ENCODE measurements at regions not wholly inside any gene's neighbourhood (a gene's known extent, or its start where the extent isn't known, plus 50 kb on each side); places are given as distances from the start of the nearest gene placed in this dataset.

GRCh38 chr9:75695921-75696320 is 194.6 kb upstream of the PCSK5 start:
- TF ChIP-seq SIN3A (IDR thresholded peaks at IDR 0.05; ENCODE audit: borderline replicate concordance, insufficient read depth, low read depth, low read length) (no peak), TCF7L2 (IDR thresholded peaks at IDR 0.05; ENCODE audit: low read depth, low read length) (no peak), POLR2AphosphoS5 (IDR thresholded peaks at IDR 0.05; ENCODE audit: low read depth, low read length) (no peak), CTCF (IDR thresholded peaks at IDR 0.05) (no peak), REST (IDR thresholded peaks at IDR 0.05; ENCODE audit: insufficient read depth in 1 of 2, low read depth in 2 of 2, low read length in 1 of 2) (no peak)
- no peaks in the 10 kb centered on the region for H3K9me3 ChIP-seq (ENCODE audit: control insufficient read depth, insufficient read depth, low read depth, low read length)
- no peak overlapping the region for H3K27ac ChIP-seq (ENCODE audit: low read length)
- no peak overlapping the region for H3K4me3 ChIP-seq (ENCODE audit: low read depth in 2 of 2, low read length in 2 of 2)
- ATAC-seq (no peak), DNase-seq (ENCODE audit: low read depth, low spot score) (no peak)
- POLR2A ChIA-PET = no interaction called here
- CTCF ChIA-PET = no interaction called here
- in situ Hi-C loops (cut with HindIII; ENCODE audit: low pct_unique_long_range_greater_than_20kb, low sequenced_read_pairs) = no loop called here
- intact Hi-C loops (cut with micrococcal nuclease; ENCODE audit: unreplicated experiment) = no loop called here
- no peaks in the 10 kb centered on the region for H3K4me1 ChIP-seq (ENCODE audit: control insufficient read depth, insufficient read depth, low read length)
- H3K36me3 ChIP-seq (ENCODE audit: control insufficient read depth, insufficient read depth, low read length) = no peaks in the 10 kb centered on the region
- BruUV-seq (replicated peaks) = no TSS peak
- H3K27me3 ChIP-seq (ENCODE audit: control insufficient read depth, insufficient read depth, low read length) = no peaks in the 10 kb centered on the region

- Histone ChIP-seq H3K36me3 (ENCODE audit: control insufficient read depth, insufficient read depth, low read length) (no peaks in the 10 kb centered on the region), H3K9me3 (ENCODE audit: control insufficient read depth, insufficient read depth, low read depth, low read length) (no peaks in the 10 kb centered on the region), H3K4me3 (ENCODE audit: low read depth in 2 of 2, low read length in 2 of 2) (no peak overlapping the region), H3K27me3 (ENCODE audit: control insufficient read depth, insufficient read depth, low read length) (no peaks in the 10 kb centered on the region), H3K27ac (ENCODE audit: low read length) (no peak overlapping the region), H3K4me1 (ENCODE audit: control insufficient read depth, insufficient read depth, low read length) (no peaks in the 10 kb centered on the region)
- ATAC-seq (no peak), DNase-seq (ENCODE audit: low read depth, low spot score) (no peak)
- in situ Hi-C loops (cut with HindIII; ENCODE audit: low pct_unique_long_range_greater_than_20kb, low sequenced_read_pairs) (no loop called here), intact Hi-C loops (cut with micrococcal nuclease; ENCODE audit: unreplicated experiment) (no loop called here)
- ChIA-PET CTCF (no interaction called here), POLR2A (no interaction called here)
- TF ChIP-seq POLR2AphosphoS5 (IDR thresholded peaks at IDR 0.05; ENCODE audit: low read depth, low read length) (no peak), CTCF (IDR thresholded peaks at IDR 0.05) (no peak), TCF7L2 (IDR thresholded peaks at IDR 0.05; ENCODE audit: low read depth, low read length) (no peak), REST (IDR thresholded peaks at IDR 0.05; ENCODE audit: insufficient read depth in 1 of 2, low read depth in 2 of 2, low read length in 1 of 2) (no peak), SIN3A (IDR thresholded peaks at IDR 0.05; ENCODE audit: borderline replicate concordance, insufficient read depth, low read depth, low read length) (no peak)
- no TSS peak for BruUV-seq (replicated peaks)
Observed at GRCh38 chr9:75699017-75699416, 191.5 kb upstream of the PCSK5 start.
